ENCODE measurements at regions not wholly inside any gene's neighbourhood (a gene's known extent, or its start where the extent isn't known, plus 50 kb on each side); places are given as distances from the start of the nearest gene placed in this dataset.

GRCh38 chr11:70528046-70528793 is 129.9 kb downstream of the CTTN start:
- no peak overlapping the region for H3K27ac Mint-ChIP-seq
- H3K27me3 Mint-ChIP-seq: peaks cover 8 to 49% of the 10 kb centered on the region in 2 donors
- no peaks in the 10 kb centered on the region for H3K36me3 Mint-ChIP-seq (ENCODE audit: insufficient read depth)
- no peaks in the 10 kb centered on the region for H3K4me1 Mint-ChIP-seq (ENCODE audit: low read depth in 2 of 2)
- DNase-seq (no peak), ATAC-seq (replicated peaks) (no peak)
- no peaks in the 10 kb centered on the region for H3K9me3 Mint-ChIP-seq
- H3K4me3 Mint-ChIP-seq: no peak overlapping the region

GRCh38 chr11:70528794-70529580 is 130.7 kb downstream of the CTTN start:
- Mint-ChIP-seq H3K36me3 (ENCODE audit: insufficient read depth) (no peaks in the 10 kb centered on the region), H3K4me1 (ENCODE audit: low read depth in 2 of 2) (no peaks in the 10 kb centered on the region), H3K27me3 (peaks cover under 1 to 41% of the 10 kb centered on the region in 2 donors), H3K4me3 (no peak overlapping the region), H3K9me3 (no peaks in the 10 kb centered on the region), H3K27ac (no peak overlapping the region)
- DNase-seq (no peak), ATAC-seq (replicated peaks) (no peak)

GRCh38 chr11:70530010-70530409 is 131.7 kb downstream of the CTTN start:
- Mint-ChIP-seq H3K27me3 (peaks cover 0 to 31% of the 10 kb centered on the region in 2 donors), H3K4me3 (no peak overlapping the region), H3K4me1 (ENCODE audit: low read depth in 2 of 2) (no peaks in the 10 kb centered on the region), H3K9me3 (no peaks in the 10 kb centered on the region), H3K36me3 (ENCODE audit: insufficient read depth) (no peaks in the 10 kb centered on the region), H3K27ac (no peak overlapping the region)
- ATAC-seq (replicated peaks) (no peak), DNase-seq (no peak)

- DNase-seq (no peak), ATAC-seq (replicated peaks) (no peak)
- no peak overlapping the region for H3K27ac Mint-ChIP-seq
- no peaks in the 10 kb centered on the region for H3K4me1 Mint-ChIP-seq (ENCODE audit: low read depth in 2 of 2)
- no peaks in the 10 kb centered on the region for H3K9me3 Mint-ChIP-seq
- peaks cover 0 to 24% of the 10 kb centered on the region in 2 donors for H3K27me3 Mint-ChIP-seq
- no peak overlapping the region for H3K4me3 Mint-ChIP-seq
- no peaks in the 10 kb centered on the region for H3K36me3 Mint-ChIP-seq (ENCODE audit: insufficient read depth)
These were observed 132.4 kb downstream of the CTTN start for GRCh38 chr11:70530629-70531185.

- H3K4me1 Mint-ChIP-seq (ENCODE audit: low read depth in 2 of 2): no peaks in the 10 kb centered on the region
- H3K36me3 Mint-ChIP-seq (ENCODE audit: insufficient read depth): no peaks in the 10 kb centered on the region
- H3K27ac Mint-ChIP-seq: no peak overlapping the region
- no peak overlapping the region for H3K4me3 Mint-ChIP-seq
- no peak for DNase-seq
- no peak for ATAC-seq (replicated peaks)
- H3K9me3 Mint-ChIP-seq: no peaks in the 10 kb centered on the region
- H3K27me3 Mint-ChIP-seq: peaks cover 0 to 16% of the 10 kb centered on the region in 2 donors
These were observed 133.1 kb downstream of the CTTN start for GRCh38 chr11:70531281-70532065.

GRCh38 chr11:70532066-70532440 is 133.7 kb downstream of the CTTN start:
- no peak for ATAC-seq (replicated peaks)

GRCh38 chr11:70532731-70533130 is 134.4 kb downstream of the CTTN start:
- no peak for DNase-seq
- Mint-ChIP-seq H3K4me1 (ENCODE audit: low read depth in 2 of 2) (no peaks in the 10 kb centered on the region), H3K27ac (no peak overlapping the region), H3K36me3 (ENCODE audit: insufficient read depth) (no peaks in the 10 kb centered on the region), H3K9me3 (no peaks in the 10 kb centered on the region), H3K27me3 (peaks cover 0 to 4% of the 10 kb centered on the region in 2 donors), H3K4me3 (no peak overlapping the region)
- no peak for ATAC-seq (replicated peaks)

More at GRCh38 chr11:70532066-70532440, 133.7 kb downstream of the CTTN start:
- no peak for DNase-seq
- Mint-ChIP-seq H3K4me1 (ENCODE audit: low read depth in 2 of 2) (no peaks in the 10 kb centered on the region), H3K4me3 (no peak overlapping the region), H3K27ac (no peak overlapping the region), H3K27me3 (peaks cover 0 to 10% of the 10 kb centered on the region in 2 donors), H3K9me3 (no peaks in the 10 kb centered on the region), H3K36me3 (ENCODE audit: insufficient read depth) (no peaks in the 10 kb centered on the region)

- Mint-ChIP-seq H3K4me1 (ENCODE audit: low read depth in 2 of 2) (no peaks in the 10 kb centered on the region), H3K9me3 (no peaks in the 10 kb centered on the region), H3K27ac (no peak overlapping the region), H3K4me3 (no peak overlapping the region), H3K27me3 (no peaks in the 10 kb centered on the region), H3K36me3 (ENCODE audit: insufficient read depth) (no peaks in the 10 kb centered on the region)
- no peak for DNase-seq
- no peak for ATAC-seq (replicated peaks)
These were observed 137.1 kb downstream of the CTTN start for GRCh38 chr11:70535191-70535971.

- Mint-ChIP-seq H3K27me3 (no peaks in the 10 kb centered on the region), H3K36me3 (ENCODE audit: insufficient read depth) (no peaks in the 10 kb centered on the region), H3K27ac (no peak overlapping the region), H3K4me3 (no peak overlapping the region), H3K9me3 (no peaks in the 10 kb centered on the region), H3K4me1 (ENCODE audit: low read depth in 2 of 2) (no peaks in the 10 kb centered on the region)
- DNase-seq: no peak
- no peak for ATAC-seq (replicated peaks)
These were observed 137.9 kb downstream of the CTTN start for GRCh38 chr11:70536051-70536877.

GRCh38 chr11:70537576-70538571 is 139.5 kb downstream of the CTTN start:
- no peaks in the 10 kb centered on the region for H3K9me3 Mint-ChIP-seq
- H3K4me3 Mint-ChIP-seq: no peak overlapping the region
- no peaks in the 10 kb centered on the region for H3K36me3 Mint-ChIP-seq (ENCODE audit: insufficient read depth)
- H3K4me1 Mint-ChIP-seq (ENCODE audit: low read depth in 2 of 2): no peaks in the 10 kb centered on the region
- DNase-seq (no peak), ATAC-seq (replicated peaks) (no peak)
- H3K27ac Mint-ChIP-seq: no peak overlapping the region
- H3K27me3 Mint-ChIP-seq: no peaks in the 10 kb centered on the region

GRCh38 chr11:70538641-70539359 is 140.5 kb downstream of the CTTN start:
- Mint-ChIP-seq H3K4me1 (ENCODE audit: low read depth in 2 of 2) (no peaks in the 10 kb centered on the region), H3K36me3 (ENCODE audit: insufficient read depth) (no peaks in the 10 kb centered on the region), H3K4me3 (no peak overlapping the region), H3K9me3 (no peaks in the 10 kb centered on the region), H3K27me3 (no peaks in the 10 kb centered on the region), H3K27ac (no peak overlapping the region)
- ATAC-seq (replicated peaks): no peak
- DNase-seq: no peak

All from effector memory CD8-positive, alpha-beta T cell (primary cell).